ENCODE measurements at regions not wholly inside any gene's neighbourhood (a gene's known extent, or its start where the extent isn't known, plus 50 kb on each side); places are given as distances from the start of the nearest gene placed in this dataset.

DNA sequence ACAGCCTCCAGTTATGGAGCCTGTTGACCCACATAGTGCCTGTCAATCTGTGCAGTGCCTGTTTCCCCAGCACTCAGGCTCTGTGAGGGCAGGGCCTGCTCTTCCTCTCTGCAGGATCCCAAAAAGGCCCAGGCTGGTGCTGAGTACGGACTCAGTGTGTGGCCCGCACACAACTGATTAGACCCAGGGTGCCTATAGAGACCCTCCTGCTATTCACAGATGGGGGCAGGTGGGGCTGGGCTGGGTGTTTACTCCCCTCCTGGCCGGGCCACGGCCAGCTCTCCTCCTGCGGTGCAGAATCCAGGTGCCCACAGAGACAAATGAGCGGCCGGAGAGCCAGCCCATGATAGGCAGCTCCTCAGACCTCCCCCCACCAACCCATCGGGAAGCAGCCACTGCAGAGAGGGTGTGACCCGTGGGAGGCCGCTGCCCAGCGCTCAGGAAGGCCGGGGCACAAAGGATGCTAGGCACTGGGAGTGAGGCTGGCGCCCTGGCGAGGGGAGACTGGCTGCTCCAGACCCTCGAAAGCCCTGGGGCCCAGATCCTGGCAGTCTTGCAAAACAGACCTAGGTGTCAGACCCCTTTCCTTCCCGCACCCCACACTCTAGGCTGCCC lies 239.0 kb downstream of the CTTN start:
- Mint-ChIP-seq H3K4me1 (no peaks in the 10 kb centered on the region), H3K27me3 (ENCODE audit: low read depth) (peaks cover 22% of the 10 kb centered on the region), H3K27ac (no peak overlapping the region), H3K36me3 (ENCODE audit: low read depth) (no peaks in the 10 kb centered on the region), H3K4me3 (no peak overlapping the region), H3K9me3 (no peaks in the 10 kb centered on the region)
- TF ChIP-seq, protein P1, sequence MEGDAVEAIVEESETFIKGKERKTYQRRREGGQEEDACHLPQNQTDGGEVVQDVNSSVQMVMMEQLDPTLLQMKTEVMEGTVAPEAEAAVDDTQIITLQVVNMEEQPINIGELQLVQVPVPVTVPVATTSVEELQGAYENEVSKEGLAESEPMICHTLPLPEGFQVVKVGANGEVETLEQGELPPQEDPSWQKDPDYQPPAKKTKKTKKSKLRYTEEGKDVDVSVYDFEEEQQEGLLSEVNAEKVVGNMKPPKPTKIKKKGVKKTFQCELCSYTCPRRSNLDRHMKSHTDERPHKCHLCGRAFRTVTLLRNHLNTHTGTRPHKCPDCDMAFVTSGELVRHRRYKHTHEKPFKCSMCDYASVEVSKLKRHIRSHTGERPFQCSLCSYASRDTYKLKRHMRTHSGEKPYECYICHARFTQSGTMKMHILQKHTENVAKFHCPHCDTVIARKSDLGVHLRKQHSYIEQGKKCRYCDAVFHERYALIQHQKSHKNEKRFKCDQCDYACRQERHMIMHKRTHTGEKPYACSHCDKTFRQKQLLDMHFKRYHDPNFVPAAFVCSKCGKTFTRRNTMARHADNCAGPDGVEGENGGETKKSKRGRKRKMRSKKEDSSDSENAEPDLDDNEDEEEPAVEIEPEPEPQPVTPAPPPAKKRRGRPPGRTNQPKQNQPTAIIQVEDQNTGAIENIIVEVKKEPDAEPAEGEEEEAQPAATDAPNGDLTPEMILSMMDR (IDR thresholded peaks at IDR 0.05; ENCODE audit: unreplicated experiment in 3 of 3): no peak

DNA sequence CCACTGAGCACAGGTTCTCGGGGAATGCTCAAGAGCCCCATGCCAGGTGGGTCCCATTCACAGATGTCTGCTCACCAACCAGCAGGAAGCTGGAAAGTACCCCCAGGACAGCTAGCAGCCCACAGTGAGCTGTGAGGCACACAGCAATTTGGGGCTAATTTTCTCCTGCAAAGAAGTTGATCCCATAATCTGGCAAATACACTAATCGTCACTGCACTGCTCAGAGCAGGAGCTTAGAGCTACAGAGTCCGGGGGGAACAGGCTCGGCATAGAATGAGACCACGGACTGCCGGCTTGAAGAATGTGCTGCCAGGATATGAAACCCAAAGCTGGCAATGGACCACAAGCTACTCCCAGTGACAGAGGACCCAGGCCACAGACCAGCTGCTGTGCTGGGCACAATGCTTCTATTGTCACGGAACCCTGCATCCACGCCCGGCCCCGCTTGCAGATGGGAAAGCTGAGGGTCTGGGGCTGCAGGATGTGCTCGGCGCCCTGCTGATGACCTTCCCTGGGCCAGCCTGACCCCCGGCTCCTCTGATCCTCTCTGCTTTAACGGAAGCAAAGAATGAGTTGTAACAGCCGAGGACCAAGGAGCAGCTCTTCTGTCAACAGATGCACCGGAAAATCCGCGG lies 239.7 kb downstream of the CTTN start:
- H3K27me3 Mint-ChIP-seq (ENCODE audit: low read depth): peaks cover 24% of the 10 kb centered on the region
- H3K4me3 Mint-ChIP-seq: no peak overlapping the region
- no peak overlapping the region for H3K27ac Mint-ChIP-seq
- H3K9me3 Mint-ChIP-seq: no peaks in the 10 kb centered on the region
- H3K36me3 Mint-ChIP-seq (ENCODE audit: low read depth): no peaks in the 10 kb centered on the region
- H3K4me1 Mint-ChIP-seq: no peaks in the 10 kb centered on the region
- TF ChIP-seq, protein P1 (IDR thresholded peaks at IDR 0.05; ENCODE audit: unreplicated experiment in 3 of 3): no peak

DNA sequence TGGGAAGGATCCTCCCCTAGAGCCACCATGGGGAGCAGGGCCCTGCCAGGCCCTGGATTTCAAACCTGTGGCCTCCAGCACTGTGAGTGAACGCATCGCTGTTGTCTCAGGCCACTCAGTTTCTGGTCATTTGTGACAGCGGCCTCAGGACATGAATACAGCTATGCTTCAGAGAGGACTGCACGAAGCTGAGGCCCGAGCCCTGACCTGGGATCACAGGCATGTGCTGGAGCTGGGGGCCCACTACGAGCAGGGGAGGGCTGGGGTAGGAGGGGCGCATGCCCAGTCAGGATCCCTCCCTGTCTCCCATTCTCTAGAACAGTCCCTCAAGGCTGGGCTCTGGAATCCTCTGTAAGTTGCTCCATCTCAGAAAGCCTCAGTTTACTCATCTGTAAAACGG lies 242.1 kb downstream of the CTTN start:
- no peaks in the 10 kb centered on the region for H3K36me3 Mint-ChIP-seq (ENCODE audit: low read depth)
- no peak overlapping the region for H3K4me3 Mint-ChIP-seq
- no peak overlapping the region for H3K27ac Mint-ChIP-seq
- peaks cover 37% of the 10 kb centered on the region for H3K27me3 Mint-ChIP-seq (ENCODE audit: low read depth)
- no peaks in the 10 kb centered on the region for H3K9me3 Mint-ChIP-seq
- no peaks in the 10 kb centered on the region for H3K4me1 Mint-ChIP-seq
- TF ChIP-seq, protein P1 (IDR thresholded peaks at IDR 0.05; ENCODE audit: unreplicated experiment in 3 of 3): no peak

DNA sequence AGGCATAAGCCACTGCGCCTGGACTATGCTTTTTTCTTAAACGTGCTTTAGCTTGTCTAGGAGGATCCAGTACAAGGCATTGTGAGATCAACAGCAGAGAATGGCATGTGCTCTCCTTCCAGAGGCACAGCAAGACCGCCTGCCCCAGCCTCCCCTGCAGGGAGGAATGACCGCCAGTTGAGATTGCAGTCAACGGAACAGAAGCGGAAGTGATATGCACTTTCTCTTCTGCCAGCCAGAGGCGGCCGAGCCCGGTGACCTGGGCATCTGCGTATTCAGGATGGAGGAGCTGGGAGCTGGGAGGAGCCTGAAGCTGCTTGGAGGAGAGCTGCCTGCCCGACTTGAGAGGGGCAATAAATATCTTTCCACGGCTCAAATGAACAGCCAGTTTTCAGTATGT lies 243.0 kb downstream of the CTTN start:
- H3K4me3 Mint-ChIP-seq: no peak overlapping the region
- H3K36me3 Mint-ChIP-seq (ENCODE audit: low read depth): no peaks in the 10 kb centered on the region
- H3K9me3 Mint-ChIP-seq: no peaks in the 10 kb centered on the region
- H3K27me3 Mint-ChIP-seq (ENCODE audit: low read depth): peaks cover 46% of the 10 kb centered on the region
- TF ChIP-seq, protein P1 (IDR thresholded peaks at IDR 0.05; ENCODE audit: unreplicated experiment in 3 of 3): no peak
- no peak overlapping the region for H3K27ac Mint-ChIP-seq
- H3K4me1 Mint-ChIP-seq: no peaks in the 10 kb centered on the region

DNA sequence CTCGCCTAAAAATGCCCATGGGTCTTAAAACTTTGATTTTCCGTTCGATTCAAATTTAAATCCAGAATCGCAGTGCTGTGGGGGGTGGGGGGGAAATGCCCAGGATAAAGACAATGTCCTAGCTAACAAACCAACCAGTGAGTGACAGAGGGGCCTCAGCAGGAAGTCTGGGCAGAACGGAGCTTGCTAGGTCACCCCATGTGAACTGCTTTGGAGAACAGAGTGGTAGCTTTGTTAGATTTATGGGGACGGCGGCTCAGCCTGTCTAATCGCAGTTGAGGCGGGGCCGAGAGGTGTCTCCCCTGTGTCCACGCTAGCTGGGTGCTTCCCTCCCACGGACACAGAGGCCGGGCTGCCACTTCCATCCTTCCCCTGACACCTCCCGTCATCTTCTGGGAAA lies 243.9 kb downstream of the CTTN start:
- no peaks in the 10 kb centered on the region for H3K9me3 Mint-ChIP-seq
- H3K27me3 Mint-ChIP-seq (ENCODE audit: low read depth): peaks cover 52% of the 10 kb centered on the region
- no peaks in the 10 kb centered on the region for H3K36me3 Mint-ChIP-seq (ENCODE audit: low read depth)
- no peak overlapping the region for H3K4me3 Mint-ChIP-seq
- no peaks in the 10 kb centered on the region for H3K4me1 Mint-ChIP-seq
- TF ChIP-seq, protein P1 (IDR thresholded peaks at IDR 0.05; ENCODE audit: unreplicated experiment in 3 of 3): no peak
- H3K27ac Mint-ChIP-seq: no peak overlapping the region

DNA sequence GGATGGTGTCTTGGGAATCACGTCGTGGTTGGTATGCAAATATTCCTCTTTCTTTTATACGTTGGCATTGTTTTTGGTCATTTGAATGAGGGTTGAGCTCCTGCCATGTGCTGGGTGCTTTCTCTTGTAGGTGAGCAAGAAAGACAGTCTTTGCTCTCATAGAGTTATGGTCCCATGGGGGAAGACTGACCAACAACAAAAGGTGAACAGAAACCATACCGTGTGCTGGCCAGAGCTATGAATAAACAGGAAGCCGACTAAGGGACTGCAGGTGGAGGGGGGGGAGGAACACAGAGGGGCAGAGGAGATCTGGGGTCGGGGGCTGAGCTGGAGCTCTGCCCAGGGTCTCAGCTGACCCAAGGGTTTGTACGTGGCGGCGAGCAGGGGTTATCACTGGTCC lies 245.3 kb downstream of the CTTN start:
- no peak overlapping the region for H3K27ac Mint-ChIP-seq
- no peak overlapping the region for H3K4me3 Mint-ChIP-seq
- H3K27me3 Mint-ChIP-seq (ENCODE audit: low read depth): peaks cover 59% of the 10 kb centered on the region
- TF ChIP-seq, protein P1 (IDR thresholded peaks at IDR 0.05; ENCODE audit: unreplicated experiment in 3 of 3): no peak
- H3K36me3 Mint-ChIP-seq (ENCODE audit: low read depth): no peaks in the 10 kb centered on the region
- H3K9me3 Mint-ChIP-seq: no peaks in the 10 kb centered on the region
- H3K4me1 Mint-ChIP-seq: no peaks in the 10 kb centered on the region

All from nephron (organoid).